ENCODE measurements at regions not wholly inside any gene's neighbourhood (a gene's known extent, or its start where the extent isn't known, plus 50 kb on each side); places are given as distances from the start of the nearest gene placed in this dataset.

DNA sequence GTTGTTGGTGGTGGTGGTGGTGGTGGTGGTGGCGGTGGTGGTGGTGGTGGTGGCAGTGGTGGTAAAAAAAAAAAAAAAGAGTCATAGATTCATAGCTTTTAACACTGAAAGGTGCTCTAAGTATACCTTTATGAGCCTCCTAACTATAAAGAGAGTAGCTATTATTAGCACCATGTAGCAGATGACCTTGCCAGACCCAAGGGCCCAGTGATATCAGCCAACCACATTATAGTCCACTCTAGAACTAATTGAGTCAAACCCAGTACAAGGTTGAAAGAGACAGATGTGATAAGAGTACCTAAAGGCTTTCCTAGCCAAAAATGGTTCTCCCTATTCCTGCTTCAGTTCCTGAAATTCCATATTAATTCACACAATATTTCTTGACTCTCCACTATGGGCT is 245.3 kb downstream of the HACE1 start:
- DNase-seq (ENCODE audit: low read depth): no peak

DNA sequence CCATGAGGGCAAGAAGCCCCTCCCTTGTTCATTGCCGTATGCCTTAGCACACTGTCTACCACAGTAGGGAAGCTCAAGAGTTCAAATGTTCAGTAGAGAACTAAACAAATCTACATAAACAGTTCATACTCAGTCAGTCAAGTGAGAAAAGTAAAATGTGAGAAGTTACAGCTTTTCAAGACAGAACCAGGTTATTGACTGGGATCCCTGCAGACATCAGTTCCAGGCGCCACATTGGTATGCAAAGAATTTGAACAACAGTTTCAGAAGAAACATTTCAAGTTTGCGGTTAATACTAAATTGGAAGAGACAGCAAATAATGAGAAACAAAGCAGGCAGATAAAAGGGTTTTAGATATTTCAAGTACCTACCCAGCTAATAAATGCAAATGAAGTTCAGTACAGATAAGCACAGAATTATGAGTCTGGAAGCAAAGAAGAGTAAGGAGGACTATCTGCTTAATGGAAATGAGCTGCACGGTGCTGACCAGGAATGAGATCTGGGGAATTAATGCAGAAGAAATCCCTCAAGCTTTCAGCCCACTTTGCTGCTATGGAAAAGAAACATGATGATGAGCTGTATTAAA is 246.2 kb downstream of the HACE1 start:
- DNase-seq (ENCODE audit: low read depth): no peak

DNA sequence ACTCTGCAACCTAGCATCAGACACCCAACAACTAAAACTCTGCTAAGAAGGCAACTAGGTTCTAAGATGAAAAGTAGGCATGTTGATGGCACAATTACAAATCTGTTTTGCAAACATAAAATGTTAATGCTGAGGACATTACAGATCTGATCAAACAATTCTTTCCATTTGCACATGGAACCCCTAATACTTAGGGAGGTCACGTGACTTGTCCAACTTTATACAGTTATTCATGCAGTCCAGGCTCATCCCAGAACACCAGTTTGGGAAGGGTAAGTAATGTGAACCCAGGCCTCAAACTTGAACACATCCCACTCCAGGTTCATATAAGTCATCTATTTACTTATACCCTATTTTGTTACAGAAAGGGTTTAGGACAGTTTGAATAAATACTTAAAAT is 247.2 kb downstream of the HACE1 start:
- no peak for DNase-seq (ENCODE audit: low read depth)

DNA sequence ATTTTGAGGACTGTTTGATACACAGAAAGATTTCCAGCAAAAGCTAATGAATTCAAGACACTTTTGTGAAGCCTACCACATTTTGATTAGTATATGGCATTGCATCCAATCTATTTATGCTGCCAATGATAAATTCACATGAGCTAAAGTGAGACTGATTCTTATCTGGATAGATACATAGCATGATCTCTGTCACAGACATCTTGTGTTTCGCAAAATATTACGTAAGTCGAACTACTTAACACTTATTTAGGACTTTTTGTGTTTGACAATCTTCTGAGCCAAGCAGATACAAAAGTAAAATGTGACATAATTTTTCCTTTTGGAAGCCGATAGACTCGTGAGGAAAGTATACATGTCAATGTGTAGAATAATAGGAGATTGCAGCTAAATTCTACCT is 251.6 kb downstream of the HACE1 start:
- no peak for DNase-seq (ENCODE audit: low read depth)

DNA sequence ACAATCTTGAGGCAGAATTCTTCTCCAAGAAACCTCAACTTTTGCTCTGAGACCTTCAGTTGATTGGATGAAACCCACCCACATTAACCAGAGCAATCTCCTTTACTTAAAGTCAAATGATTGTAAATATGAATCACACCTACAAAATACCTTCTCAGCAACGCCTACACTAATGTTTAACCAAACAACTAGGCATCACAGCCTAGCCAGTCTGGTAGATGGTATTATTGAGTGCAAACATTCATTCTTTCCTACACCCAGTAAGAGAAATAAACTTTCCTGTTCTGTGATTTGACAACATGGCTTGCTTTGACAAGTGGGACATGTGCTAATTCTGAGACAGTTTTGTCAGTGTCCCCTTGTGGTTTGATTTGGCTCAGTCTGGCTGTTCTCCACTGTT is 252.2 kb downstream of the HACE1 start:
- DNase-seq (ENCODE audit: low read depth): no peak

DNA sequence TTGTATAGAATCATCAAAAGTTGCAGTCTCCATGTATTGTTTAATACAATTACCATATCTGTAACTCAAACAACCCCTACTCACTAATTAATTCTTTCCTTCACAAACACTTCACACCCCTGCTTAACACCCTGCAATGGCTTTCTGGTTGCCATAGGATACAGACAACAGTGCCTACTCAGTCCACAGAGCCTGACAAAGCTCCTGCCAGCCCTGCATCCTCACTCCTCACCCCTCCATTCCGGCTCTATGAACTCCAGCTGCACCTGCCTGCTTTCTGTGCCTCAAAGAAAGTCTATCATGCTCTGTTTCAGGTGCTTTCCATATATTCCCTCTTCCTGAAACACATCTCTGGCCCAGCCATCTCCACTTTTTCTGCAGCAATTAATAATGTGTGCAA is 253.4 kb downstream of the HACE1 start:
- DNase-seq (ENCODE audit: low read depth): no peak

DNA sequence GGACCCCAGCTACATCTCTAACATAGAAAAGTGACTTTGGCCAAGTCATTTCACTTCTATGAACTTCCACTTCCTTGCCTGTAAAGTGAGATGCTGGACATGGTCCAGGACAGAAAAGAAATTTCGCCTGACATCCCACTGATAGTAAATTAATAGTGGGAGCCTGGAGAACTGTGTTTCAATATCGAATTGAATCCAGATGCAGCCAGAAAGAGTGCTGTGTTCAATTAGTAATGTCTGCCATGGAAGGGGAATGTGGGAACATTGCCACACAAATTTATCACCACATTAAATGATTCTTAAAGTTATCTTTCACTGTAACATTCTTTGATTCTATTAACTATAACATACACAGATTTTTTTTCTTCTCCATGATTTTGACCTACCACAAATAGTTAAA is 255.0 kb downstream of the HACE1 start:
- DNase-seq (ENCODE audit: low read depth): no peak

DNA sequence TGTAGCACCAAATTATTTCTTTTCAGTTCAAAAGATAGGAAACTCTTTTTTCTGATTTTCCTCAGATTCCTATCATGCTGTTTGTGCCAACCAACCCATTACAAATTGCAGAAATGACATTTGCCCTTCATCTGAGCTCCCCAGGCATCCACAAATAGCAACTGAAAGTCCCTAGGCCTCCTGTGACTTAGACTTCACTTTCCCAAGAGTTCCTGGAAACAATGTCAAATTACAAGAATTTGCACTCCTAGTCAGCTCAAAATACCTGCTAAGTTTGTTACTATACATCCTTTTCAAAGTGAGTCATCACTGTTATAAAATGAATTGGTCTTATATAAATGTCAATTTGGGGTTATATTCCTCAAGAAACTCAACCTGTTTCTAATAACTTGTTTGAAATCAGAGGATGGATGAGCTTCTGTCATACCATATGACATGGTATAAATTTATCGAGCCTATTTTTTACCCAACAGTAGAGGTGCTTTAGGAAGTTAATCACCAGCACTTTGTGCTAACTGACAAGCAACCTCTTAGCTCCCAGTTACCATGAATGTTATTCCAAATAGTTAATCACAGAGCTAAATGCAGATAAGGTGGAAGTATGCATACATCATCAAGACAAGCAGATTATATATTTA is 256.5 kb downstream of the HACE1 start:
- no peak for DNase-seq (ENCODE audit: low read depth)

DNA sequence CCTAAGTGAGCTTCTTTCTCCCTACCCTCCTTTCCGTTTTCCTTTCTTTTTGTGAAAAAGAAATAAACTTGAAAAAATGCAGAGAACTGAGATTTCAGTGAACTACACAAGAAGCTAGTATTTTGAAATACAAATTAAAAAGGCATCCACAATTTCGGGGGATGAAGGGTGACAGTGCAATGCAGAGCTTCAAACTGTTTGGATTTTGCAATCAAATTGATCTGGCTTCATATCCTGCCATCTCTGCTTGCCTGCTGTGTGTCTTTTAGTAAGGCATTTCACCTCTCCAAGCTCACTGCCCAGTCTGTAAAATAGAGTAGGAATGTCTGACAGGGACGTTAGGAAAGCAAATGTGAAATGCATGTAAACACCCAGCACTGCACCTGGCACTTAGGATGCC is 258.0 kb downstream of the HACE1 start:
- no peak for DNase-seq (ENCODE audit: low read depth)

DNA sequence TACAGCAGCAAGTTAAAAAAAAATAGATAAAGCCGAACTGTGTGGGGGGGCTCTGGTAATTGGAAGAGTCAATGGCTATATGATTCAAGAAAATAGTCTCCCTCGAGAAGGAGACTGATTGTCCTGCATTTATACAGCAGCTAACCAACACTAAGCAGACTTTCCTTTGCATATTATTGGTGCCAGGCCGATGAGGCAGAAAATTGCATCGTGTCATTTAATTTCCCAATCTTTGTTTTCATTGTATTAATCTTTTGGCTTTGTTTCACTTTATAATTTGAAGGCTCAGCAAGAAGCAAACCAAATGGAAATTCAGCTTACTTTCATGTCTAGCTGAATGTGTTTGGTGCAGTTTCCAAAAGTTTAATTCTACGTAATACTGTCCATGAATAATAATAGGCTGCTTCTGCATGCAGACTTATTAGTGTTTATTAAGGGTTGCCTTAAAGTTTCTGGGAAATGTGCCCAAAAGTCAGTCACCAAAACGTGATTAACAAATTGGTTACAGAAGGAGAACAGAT is 258.5 kb downstream of the HACE1 start:
- DNase-seq (ENCODE audit: low read depth): no peak

DNA sequence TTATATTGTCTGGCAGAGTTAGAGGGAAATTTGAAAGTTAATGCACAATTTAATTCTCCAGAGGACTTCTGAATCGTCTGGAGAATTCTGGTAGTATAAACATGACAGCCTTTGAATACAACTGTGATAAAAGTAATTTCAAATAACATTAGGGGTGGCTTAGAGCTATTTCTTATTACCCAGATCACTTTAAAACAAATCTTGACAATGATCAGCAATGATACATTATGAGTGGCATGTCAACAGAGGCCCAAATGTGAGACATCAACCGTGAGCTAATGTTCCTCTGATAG is 259.1 kb downstream of the HACE1 start:
- DNase-seq (ENCODE audit: low read depth): no peak

DNA sequence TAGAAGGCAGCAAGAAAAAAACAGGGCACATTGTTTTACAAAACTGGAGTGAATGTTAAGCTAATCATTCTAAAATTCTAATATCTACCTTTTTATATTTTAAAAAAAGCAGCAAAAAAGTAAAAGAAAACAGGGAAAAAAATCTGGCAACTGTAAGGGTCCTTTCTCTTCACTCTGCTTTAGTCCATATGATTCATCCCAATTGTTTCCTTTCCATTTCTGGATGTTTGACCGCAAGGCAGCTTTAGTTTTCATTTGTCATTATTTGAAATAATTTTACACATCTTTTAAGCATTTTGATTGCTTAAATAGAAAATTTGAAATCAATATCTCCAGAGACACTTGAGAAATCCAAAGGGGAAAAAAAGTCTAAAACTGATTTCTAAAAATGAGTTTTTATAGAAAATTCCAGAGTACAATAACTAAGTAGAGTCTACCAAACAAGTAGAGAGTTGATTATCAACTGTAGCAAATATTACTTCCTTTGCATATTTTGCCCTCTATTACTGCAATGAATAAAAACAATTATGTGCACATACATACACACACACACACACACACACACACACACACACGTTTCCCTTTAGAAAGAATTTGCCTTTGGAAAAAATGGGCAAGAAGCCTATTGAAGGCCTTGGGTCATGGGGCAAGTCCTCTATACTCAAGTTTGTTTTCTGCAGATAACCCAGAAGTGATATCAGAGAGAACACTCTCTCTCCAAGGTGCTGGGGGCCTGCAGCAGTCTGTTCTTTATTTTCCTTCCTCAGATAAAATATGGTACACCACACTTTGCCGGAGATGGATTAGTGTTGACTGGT is 259.7 kb downstream of the HACE1 start:
- no peak for DNase-seq (ENCODE audit: low read depth)

DNA sequence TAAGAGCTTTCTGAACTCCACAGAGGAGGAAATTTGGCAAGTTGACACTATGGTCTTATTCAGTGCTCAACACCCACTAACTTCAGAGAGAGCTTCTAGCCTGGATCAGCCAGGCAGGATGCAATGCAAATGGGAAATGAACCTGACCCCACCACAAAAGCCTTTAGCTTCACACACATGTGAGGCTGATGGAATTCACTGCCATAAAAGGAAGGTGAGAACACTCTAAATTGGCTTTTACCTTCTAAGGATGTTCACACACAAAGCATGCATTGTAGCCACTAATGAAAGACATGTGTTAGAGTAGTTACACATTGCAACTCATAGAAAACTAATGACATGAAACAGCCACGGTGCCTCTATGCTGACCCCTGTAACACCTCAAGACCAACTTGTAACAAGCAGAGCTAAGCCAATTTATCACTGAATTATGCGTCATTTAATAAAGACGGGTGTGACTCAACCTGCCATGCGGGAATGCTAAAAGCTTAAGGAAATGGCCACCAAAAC is 262.1 kb downstream of the HACE1 start:
- DNase-seq (ENCODE audit: low read depth): no peak

DNA sequence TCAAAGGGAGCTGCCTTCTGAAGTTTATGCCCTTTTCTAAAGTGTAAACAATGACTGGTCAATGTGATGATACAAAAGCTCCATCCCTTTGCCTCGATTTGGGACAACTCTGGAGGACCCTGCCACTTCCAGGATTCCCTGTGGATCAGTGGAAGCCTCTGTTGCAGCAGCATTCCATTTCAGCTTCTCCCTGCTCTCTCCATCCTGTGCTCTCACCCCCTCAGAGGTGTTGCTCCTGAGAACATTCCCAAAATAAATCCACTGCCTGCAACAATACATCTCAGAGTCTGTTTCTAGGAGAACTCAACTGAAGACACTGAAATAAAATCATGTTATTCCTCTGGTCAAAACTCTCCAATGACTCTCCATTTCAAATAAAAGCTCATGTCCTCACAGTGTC is 263.6 kb downstream of the HACE1 start:
- no peak for DNase-seq (ENCODE audit: low read depth)

DNA sequence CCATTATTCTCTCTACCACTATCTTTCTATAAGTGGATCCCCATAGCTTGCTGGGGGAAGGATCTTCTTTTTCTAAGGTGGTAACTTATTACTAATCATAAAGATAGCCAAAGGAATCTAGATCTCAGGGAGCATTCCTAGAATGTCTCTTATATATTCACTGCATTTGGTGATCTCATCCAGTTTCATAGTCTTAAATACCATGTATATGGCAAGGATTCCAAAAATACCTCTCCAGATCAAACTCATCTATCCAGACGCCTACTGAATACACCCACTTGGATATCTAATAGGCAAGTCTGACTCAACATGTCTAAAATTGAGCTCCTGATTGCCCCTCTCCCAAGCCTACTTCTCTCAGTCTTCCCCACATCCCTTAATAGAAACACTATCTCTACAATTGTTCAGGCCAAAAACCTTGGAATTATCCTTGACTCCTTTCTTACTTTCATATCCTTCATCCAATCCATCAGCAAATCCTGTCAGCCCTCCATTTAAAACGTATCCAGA is 264.4 kb downstream of the HACE1 start:
- DNase-seq (ENCODE audit: low read depth): no peak

DNA sequence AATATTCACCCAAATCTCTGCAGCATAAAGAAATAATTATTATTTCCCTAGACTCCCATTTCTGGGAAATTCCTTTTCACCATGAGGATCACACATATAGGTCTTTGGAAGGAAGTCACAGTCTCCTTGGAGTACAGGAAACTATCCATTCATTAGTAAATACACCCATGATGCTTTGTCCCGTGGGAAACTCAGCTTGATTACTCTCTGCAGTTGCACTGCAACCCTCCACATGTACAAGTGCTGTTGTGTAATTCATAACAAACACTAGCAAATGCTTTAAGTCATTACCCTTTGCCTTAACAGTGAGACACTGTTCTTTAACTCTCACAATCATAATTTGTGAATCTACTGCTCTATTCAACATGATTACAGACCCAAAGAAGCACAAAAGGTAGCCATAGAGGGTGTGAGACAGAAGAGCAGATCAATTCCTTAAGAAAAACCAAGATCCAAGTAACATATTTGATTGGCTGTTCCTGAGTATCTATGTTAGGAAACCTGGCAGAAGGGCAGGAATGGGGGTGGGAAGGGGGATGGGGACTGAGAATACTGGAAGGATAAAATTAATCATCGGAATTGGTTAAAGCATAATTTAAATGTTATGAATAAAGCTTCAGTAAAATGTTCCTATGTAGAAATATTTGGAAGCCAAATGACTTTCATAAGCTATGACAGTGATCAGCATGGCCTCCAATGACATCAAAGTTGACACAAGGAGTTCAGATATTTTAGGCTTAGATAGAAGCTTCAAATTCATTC is 268.0 kb downstream of the HACE1 start:
- DNase-seq (ENCODE audit: low read depth): no peak

DNA sequence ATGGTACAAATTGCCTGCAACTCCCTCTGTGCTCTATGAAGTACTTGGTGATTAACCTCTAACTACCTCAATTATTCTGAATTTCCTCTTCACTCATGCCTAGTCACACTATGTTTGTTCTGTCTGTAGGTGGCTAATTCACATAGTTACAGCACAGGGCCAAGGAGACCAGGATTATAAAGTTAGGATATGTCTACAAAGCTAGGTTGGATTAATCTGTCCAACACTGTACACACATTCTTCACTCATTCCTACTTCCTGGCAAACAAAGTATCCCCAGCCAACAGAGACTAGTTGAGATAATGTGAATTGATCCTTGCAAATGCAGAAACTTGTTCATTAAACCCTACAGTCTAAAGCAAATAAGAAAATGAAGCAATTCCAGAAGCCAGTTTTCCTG is 269.8 kb downstream of the HACE1 start:
- DNase-seq (ENCODE audit: low read depth): no peak

DNA sequence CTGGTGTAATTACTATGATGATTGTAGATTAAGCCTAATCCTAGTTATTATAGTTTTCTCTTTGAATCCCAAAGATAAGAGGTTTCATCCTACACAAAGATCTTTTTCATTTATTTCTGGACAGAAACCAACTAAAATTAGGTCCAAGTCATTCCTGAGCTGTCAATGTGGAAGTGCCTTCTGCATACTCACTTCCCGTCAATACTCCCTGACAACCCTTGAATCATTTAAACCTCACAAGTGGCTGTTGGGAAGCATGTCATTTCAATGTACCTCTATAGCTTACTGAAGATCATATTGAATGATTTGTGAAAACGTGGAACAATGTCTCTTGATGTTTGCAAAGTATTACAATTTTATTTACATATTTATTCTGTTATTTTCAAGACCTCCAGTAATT is 274.1 kb downstream of the HACE1 start:
- no peak for DNase-seq (ENCODE audit: low read depth)

DNA sequence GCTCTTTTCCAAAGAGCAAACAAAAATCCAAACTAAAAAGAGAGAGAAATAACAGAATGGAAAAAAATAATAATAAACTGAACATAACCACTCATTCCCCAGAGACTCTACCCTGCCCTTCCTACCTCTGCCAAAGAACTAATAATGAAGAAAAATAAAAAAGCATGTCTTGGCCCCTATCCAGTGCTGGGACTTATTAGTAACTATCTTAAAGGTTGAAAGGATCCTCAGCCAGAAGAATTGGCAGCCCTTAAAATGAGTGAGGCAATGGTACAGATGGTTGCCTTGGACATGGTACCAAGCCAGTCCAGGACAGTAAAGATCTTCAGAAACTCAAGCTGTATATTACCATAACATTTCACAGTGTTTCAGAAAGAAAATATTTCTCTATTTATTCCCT is 279.3 kb downstream of the HACE1 start:
- DNase-seq (ENCODE audit: low read depth): no peak

DNA sequence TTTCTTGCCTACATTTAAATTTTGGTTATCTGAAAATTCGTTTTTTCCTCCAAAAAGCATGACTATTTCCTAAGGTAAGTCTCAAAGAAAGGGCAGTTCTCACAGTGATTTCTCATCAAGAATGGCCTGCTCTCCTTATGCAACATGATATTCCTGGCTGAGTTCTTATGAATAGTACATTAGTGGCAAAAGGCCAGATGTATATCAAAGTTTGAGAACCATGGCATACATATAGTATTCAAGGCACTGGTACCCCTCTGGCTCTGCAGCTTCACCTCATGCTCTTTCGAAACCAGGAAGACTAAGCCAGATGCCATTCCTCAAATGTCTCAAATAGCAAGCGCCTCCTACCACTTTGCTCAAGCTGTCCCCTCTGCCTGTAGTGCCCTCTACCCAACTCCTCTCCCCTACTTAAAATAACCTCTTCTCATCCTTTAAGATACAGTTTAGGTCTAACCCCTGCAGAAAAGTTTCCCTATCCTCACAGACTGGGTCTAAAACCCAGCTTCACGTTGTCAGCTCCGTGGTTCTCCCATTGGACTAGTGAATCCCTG is 280.3 kb downstream of the HACE1 start:
- DNase-seq (ENCODE audit: low read depth): no peak

DNA sequence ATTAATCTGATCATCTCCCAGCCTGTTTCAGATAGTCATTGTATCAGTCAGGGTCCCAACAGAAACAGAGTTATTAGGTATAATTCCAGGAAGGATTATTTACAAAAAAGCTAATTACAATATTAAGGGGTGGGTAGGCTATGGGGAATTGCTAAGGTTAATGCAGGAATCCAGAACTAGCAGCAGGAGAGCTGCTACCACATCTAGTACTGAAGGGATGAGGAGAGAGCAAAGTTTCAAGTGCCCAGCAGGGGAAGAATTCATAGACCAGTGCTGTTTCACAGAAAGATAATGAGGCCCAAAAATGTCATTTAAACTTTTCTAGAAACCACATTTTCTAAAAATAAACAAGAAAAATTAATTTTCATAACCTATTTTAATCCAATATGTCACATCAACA is 284.2 kb downstream of the HACE1 start:
- no peak for DNase-seq (ENCODE audit: low read depth)

DNA sequence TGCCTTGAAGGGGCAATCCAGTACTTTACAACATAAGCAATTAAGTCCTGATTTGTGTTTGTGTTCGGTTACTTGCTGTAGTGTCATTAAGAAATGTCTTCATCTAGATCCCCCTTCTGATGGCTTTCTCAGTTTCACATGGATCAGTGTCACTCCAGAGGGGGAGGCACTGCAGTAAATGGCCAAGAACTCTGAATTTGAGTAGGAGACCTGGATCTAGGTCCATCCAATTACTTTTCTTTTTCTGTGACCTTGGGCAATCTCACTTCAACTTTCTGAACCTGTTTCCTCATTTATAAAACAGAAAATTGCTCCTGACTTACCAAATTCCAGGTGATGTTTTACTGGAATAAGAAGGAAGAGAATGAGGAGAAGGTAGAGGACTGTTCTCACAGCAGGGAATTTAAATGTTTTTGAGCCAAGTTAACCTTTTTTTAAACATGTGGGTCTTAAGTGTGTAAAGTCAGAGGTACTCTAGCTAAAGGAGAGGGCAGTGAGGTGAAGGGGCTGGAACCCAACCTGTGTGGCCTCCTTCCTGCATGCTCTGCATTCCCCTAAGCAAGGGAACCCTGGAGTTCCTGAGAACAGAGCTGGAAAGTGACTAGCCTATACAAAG is 285.5 kb downstream of the HACE1 start:
- DNase-seq (ENCODE audit: low read depth): no peak

Data from activated T-cell treated with anti-CD3 and anti-CD28 coated beads for 1 hour (primary cell).